K562 (cell line): ENCODE measurements at regions not wholly inside any gene's neighbourhood (a gene's known extent, or its start where the extent isn't known, plus 50 kb on each side); places are given as distances from the start of the nearest gene placed in this dataset.

ENCODE experiments used
- ATAC-seq: fragments of 200-7000 bp; cut with Tn5 transposase; 3 replicates; pipeline ENCODE4 v1.9.1; 2020; ENCODE audit warnings: moderate library complexity
- BruUV-seq: library from RNA; stranded (reverse); fragments of 400-500 nt; replicated peaks from 2 replicates; lab custom pipeline; 2021; lab: Mats Ljungman, UMichigan
- CTCF ChIA-PET: fragments of 300-600 bp; formaldehyde crosslinking; extraction: SDS; loops from one replicate; lab custom pipeline; 2021; ENCODE audit warnings: low intra/inter-chr PET ratio; lab: Yijun Ruan, JAX
- POLR2A ChIA-PET: fragments of 300-600, 350-650 bp; sonication (Branson Sonifier 250); formaldehyde crosslinking; extraction: SDS; loops from one replicate; lab custom pipeline; 2021; ENCODE audit warnings: antibody characterized with exemption, inconsistent platforms; lab: Yijun Ruan, JAX
- DNase-seq, 4 experiments: peaks; one replicate each; pipeline versions ENCODE4 v3.0.0 to v3.0.0-alpha.2; 2011 to 2018; ENCODE audit warnings: low spot score in 3 of 4, mixed read lengths in 3 of 4; ENCODE audit errors: extremely low read depth in 1 of 4
- FAIRE-seq: peaks from 2 replicates; lab custom pipeline; 2011; peaks lifted over from hg19 to GRCh38; lab: Jason Lieb, UNC
- H2AFZ ChIP-seq: 2 replicates; pipeline ENCODE4 v1.6.0; 2011; ENCODE audit warnings: low read depth, low read length, control low read depth, inconsistent platforms
- H3K27ac ChIP-seq: fragments of 200-600 bp; 3 replicates; pipeline ENCODE4 v1.8.0; 2011; ENCODE audit warnings: low read depth, mild to moderate bottlenecking, control low read depth, inconsistent platforms, low read length, moderate library complexity, mixed read lengths; ENCODE audit errors: extremely low read depth
- H3K27me3 ChIP-seq, 2 experiments: fragments of 300-600 bp in 1 of 2; 2 replicates in 1 of 2; 3 replicates in 1 of 2; pipeline versions ENCODE4 v1.6.0 to v1.8.0; 2011; ENCODE audit warnings: inconsistent platforms in 2 of 2, low read length in 2 of 2, mild to moderate bottlenecking in 1 of 2, mixed read lengths in 1 of 2, moderate library complexity in 1 of 2; ENCODE audit not compliant: control insufficient read depth in 2 of 2, insufficient read depth in 2 of 2
- H3K36me3 ChIP-seq: fragments of 300-600 bp; 3 replicates; pipeline ENCODE4 v1.8.0; 2011; ENCODE audit warnings: mild to moderate bottlenecking, low read length, inconsistent platforms; ENCODE audit not compliant: control insufficient read depth, insufficient read depth
- H3K4me1 ChIP-seq, 2 experiments: fragments of 200-600 bp in 1 of 2; replicated peaks in 1 of 2; 2 replicates in 1 of 2; 3 replicates in 1 of 2; pipeline versions ENCODE4 v1.5.1 to v1.8.0; 2011; ENCODE audit warnings: inconsistent platforms in 2 of 2, low read length in 2 of 2, mild to moderate bottlenecking in 1 of 2, mixed read lengths in 1 of 2, moderate library complexity in 1 of 2; ENCODE audit not compliant: control insufficient read depth in 2 of 2, insufficient read depth in 2 of 2
- H3K4me2 ChIP-seq: 2 replicates; pipeline ENCODE4 v1.6.1; 2011; ENCODE audit warnings: low read length, control low read depth, inconsistent platforms, mixed read lengths; ENCODE audit not compliant: insufficient read depth
- H3K4me3 ChIP-seq: fragments of 200-600 bp; sonication (generic), shearing (Covaris generic); 2 replicates; pipeline ENCODE4 v1.5.1; 2016; ENCODE audit warnings: control low read depth, inconsistent platforms
- H3K79me2 ChIP-seq: fragments of 200-600 bp; 3 replicates; pipeline ENCODE4 v1.8.0; 2011; ENCODE audit warnings: low read length, inconsistent platforms; ENCODE audit not compliant: control insufficient read depth, insufficient read depth
- H3K9ac ChIP-seq, 2 experiments: 2 replicates each; pipeline versions ENCODE4 v1.6.0 to v1.6.1; 2011; ENCODE audit warnings: low read depth in 2 of 2, low read length in 2 of 2, control low read depth in 1 of 2, inconsistent platforms in 1 of 2, mild to moderate bottlenecking in 1 of 2, mixed read lengths in 1 of 2; ENCODE audit not compliant: insufficient read depth in 1 of 2
- H3K9me1 ChIP-seq: one replicate; pipeline ENCODE4 v1.6.0; 2011; ENCODE audit warnings: inconsistent platforms, mild to moderate bottlenecking, low read length, moderate library complexity; ENCODE audit not compliant: control insufficient read depth, insufficient read depth
- H3K9me3 ChIP-seq: replicated peaks from 2 replicates; pipeline ENCODE4 v1.5.1; 2011; ENCODE audit warnings: low read depth, low read length, inconsistent platforms; ENCODE audit not compliant: control insufficient read depth, insufficient read depth
- H4K20me1 ChIP-seq: replicated peaks from 2 replicates; pipeline ENCODE4 v1.6.1; 2011; ENCODE audit warnings: low read length, inconsistent platforms, mixed read lengths; ENCODE audit not compliant: control insufficient read depth, insufficient read depth
- BHLHE40 ChIP-seq: IDR thresholded peaks from 2 replicates; pipeline ENCODE4 v1.6.1; 2011; ENCODE audit warnings: low read length, improper control_type of control experiment
- GTF2A2 ChIP-seq: IDR thresholded peaks from 2 replicates; pipeline ENCODE4 v1.6.1; 2016; ENCODE audit warnings: mild to moderate bottlenecking, missing genetic modification characterization, missing compliant biosample characterization
- HOMEZ ChIP-seq: fragments of 250-450 bp; sonication (Bioruptor Pico); IDR thresholded peaks from 2 replicates; pipeline ENCODE4 v1.4.0; 2020; ENCODE audit warnings: mild to moderate bottlenecking, moderate library complexity
- SMARCA4 ChIP-seq: fragments of 450-650 bp; IDR thresholded peaks from 2 replicates; pipeline ENCODE4 v1.6.1; 2016
- ZKSCAN3 ChIP-seq: fragments of 250-450 bp; sonication (Bioruptor Pico); IDR thresholded peaks from 2 replicates; pipeline ENCODE4 v1.4.0; 2020
- ZNF224 ChIP-seq: sonication (generic); formaldehyde crosslinking; IDR thresholded peaks from 2 replicates; pipeline ENCODE4 v1.8.0; 2022; ENCODE audit warnings: mild to moderate bottlenecking, missing genetic modification reagents
- WGBS: fragments of 100-300 bp; shearing (Covaris generic); methylation state at CpG from one replicate; pipeline ENCODE4 v1.1.6; 2016; ENCODE audit warnings: low coverage, mixed read lengths; ENCODE audit not compliant: insufficient coverage; ENCODE audit errors: missing lambda C conversion rate; 5-methylcytosine and 5-hydroxymethylcytosine counted together
- in situ Hi-C: fragments of 300-500 bp; cut with MboI; formaldehyde crosslinking; loops from 4 replicates; pipeline ENCODE4 v1.15.0; 2018; ENCODE audit warnings: inconsistent platforms, mixed read lengths
- intact Hi-C: fragments of 100-400 bp; cut with micrococcal nuclease; formaldehyde crosslinking; loops from 2 replicates; pipeline ENCODE4 v1.14.2; 2022

- ATAC-seq, result no peak
Observed at GRCh38 chr6:122859676-122860075, 70.6 kb downstream of the SMPDL3A start.

More at GRCh38 chr6:122859676-122860075, 70.6 kb downstream of the SMPDL3A start:
- no peaks in the 10 kb centered on the region for H3K27me3 ChIP-seq
- TF ChIP-seq BHLHE40 (no peak), HOMEZ (CRISPR knock-in tag) (no peak), GTF2A2 (tag) (no peak), SMARCA4 (no peak), ZNF224 (no peak), ZKSCAN3 (CRISPR knock-in tag) (no peak)
- no peak overlapping the region for H3K4me3 ChIP-seq
- FAIRE-seq (no peak), DNase-seq (no peak)
- H3K27ac ChIP-seq, result no peak overlapping the region
- H3K9ac ChIP-seq, result no peak overlapping the region
- in situ Hi-C loops (no loop called here), intact Hi-C loops (loop anchor here (10.0 kb wide), 1 partner anchor 135 kb away; the partner anchor contains the start of gene CLVS2)
- no peaks in the 10 kb centered on the region for H3K9me1 ChIP-seq
- CTCF ChIA-PET, result no interaction called here
- no peak overlapping the region for H3K4me2 ChIP-seq
- no peak overlapping the region for H2AFZ ChIP-seq
- H3K9me3 ChIP-seq, result no peaks in the 10 kb centered on the region
- H3K36me3 ChIP-seq, result no peaks in the 10 kb centered on the region
- no peaks in the 10 kb centered on the region for H3K79me2 ChIP-seq
- POLR2A ChIA-PET, result no interaction called here
- no TSS peak for BruUV-seq
- WGBS, result 4% methylated on average over 6 of the region's 6 CpGs
- H4K20me1 ChIP-seq, result no peaks in the 10 kb centered on the region
- H3K4me1 ChIP-seq, result no peaks in the 10 kb centered on the region
